Lower leg skin (tissue), 3 donors: ENCODE measurements at regions not wholly inside any gene's neighbourhood (a gene's known extent, or its start where the extent isn't known, plus 50 kb on each side); places are given as distances from the start of the nearest gene placed in this dataset.

ENCODE experiments used
- CTCF ChIP-seq, 3 donors: fragments of 450-650 bp; IDR thresholded peaks; one replicate each; pipeline ENCODE4 v1.5.1; 2016; ENCODE audit warnings: antibody characterized with exemption in 3 of 3, mild to moderate bottlenecking in 3 of 3, moderate library complexity in 2 of 3
- POLR2A ChIP-seq, 2 donors: fragments of 450-650 bp; IDR thresholded peaks; one replicate each; pipeline ENCODE4 v1.6.1; 2016 to 2017; ENCODE audit warnings: antibody characterized with exemption in 2 of 2, mild to moderate bottlenecking in 1 of 2, moderate library complexity in 1 of 2

GRCh38 chr7:119196183-119196582, 971.7 kb downstream of the ANKRD7 start:
- no peak for TF ChIP-seq POLR2A (IDR thresholded peaks at IDR 0.05)
- no peak for TF ChIP-seq CTCF (IDR thresholded peaks at IDR 0.05)
